ENCODE measurements at regions not wholly inside any gene's neighbourhood (a gene's known extent, or its start where the extent isn't known, plus 50 kb on each side); places are given as distances from the start of the nearest gene placed in this dataset.

DNA sequence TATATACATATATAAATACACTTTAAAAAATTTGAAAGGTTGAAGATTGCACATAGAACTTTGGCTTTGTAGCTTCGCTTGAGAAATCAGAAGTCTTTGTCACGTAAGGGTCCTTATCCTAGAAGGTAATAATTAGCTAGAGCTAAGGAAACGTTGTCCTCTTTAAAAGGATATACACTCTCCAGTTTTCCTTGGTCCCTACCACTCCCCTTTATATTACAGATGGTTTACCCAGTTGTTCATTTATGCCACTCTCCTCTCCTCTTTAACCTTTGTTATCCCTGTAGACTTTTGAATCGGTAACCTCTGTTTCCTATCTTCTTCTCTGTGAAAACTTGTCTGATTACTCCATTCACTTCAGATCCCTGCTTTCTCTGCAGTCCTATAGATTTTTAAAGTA, 1101.0 kb upstream of the SEMA6A start:
- Histone ChIP-seq H3K4me3 (no peak overlapping the region), H3K9me3 (no peaks in the 10 kb centered on the region), H3K27ac (no peak overlapping the region), H3K36me3 (no peaks in the 10 kb centered on the region), H3K27me3 (no peaks in the 10 kb centered on the region), H3K4me1 (peaks cover 0 to 12% (median 0%) of the 10 kb centered on the region in 3 donors)
- no peak for TF ChIP-seq EP300 (IDR thresholded peaks at IDR 0.05)
- no peak for TF ChIP-seq POLR2AphosphoS5 (IDR thresholded peaks at IDR 0.05)
- TF ChIP-seq POLR2A (IDR thresholded peaks at IDR 0.05) = no peak
- ATAC-seq = no peak
- 91 to 98% methylated on average over 4 of the region's 4 CpGs for WGBS, 2 donors (ENCODE audit: low coverage in 1 of 2)

DNA sequence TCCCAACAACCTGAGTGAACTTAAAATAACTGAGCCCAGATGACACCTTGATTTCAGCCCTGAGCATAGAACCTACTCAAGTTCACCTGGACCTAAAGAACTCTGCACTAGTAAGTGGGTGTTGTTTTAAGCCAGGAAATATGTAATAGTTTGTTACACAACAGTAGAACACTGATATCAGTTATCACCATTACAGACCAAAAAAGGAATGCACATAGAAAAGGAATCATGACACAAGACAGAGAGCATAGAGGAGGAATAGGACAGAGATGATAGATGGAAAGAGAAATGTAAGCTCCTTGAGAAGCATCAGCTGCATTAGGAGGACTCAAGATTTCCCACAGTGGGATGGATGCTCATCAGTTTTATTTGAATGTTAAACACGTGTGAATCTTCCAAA, 1096.9 kb upstream of the SEMA6A start:
- 81 to 85% methylated on average over 1 of the region's 1 CpG for WGBS, 2 donors (ENCODE audit: low coverage in 1 of 2)
- no peak for ATAC-seq

DNA sequence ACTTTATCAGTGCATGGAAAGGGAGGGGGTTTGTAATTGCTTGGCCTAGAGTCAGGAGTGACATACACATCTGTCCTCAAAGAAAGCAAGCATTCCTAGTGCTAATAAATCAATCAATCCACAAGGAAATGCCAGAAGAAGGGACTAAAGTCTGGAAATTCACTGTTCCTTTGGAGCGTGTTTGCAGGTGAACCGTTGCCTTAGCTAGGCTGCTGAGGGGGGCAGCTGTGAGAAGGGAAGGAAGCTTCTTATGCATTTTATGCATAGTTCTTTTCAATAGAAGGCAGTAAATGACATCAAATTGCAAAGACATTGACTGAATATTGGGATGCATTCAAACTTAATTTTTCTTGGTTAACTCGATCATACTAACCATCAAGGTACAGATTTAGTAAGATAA, 1092.5 kb upstream of the SEMA6A start:
- H3K27ac ChIP-seq = no peak overlapping the region
- no peaks in the 10 kb centered on the region for H3K9me3 ChIP-seq
- no peak overlapping the region for H3K4me3 ChIP-seq
- WGBS, 2 donors (ENCODE audit: low coverage in 1 of 2) = 79 to 100% methylated on average over 3 of the region's 3 CpGs
- TF ChIP-seq POLR2AphosphoS5 (IDR thresholded peaks at IDR 0.05) (no peak), EP300 (IDR thresholded peaks at IDR 0.05) (no peak), POLR2A (IDR thresholded peaks at IDR 0.05) (no peak)
- TF ChIP-seq, protein P1, sequence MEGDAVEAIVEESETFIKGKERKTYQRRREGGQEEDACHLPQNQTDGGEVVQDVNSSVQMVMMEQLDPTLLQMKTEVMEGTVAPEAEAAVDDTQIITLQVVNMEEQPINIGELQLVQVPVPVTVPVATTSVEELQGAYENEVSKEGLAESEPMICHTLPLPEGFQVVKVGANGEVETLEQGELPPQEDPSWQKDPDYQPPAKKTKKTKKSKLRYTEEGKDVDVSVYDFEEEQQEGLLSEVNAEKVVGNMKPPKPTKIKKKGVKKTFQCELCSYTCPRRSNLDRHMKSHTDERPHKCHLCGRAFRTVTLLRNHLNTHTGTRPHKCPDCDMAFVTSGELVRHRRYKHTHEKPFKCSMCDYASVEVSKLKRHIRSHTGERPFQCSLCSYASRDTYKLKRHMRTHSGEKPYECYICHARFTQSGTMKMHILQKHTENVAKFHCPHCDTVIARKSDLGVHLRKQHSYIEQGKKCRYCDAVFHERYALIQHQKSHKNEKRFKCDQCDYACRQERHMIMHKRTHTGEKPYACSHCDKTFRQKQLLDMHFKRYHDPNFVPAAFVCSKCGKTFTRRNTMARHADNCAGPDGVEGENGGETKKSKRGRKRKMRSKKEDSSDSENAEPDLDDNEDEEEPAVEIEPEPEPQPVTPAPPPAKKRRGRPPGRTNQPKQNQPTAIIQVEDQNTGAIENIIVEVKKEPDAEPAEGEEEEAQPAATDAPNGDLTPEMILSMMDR (IDR thresholded peaks at IDR 0.05) = no peak
- ATAC-seq = no peak
- H3K36me3 ChIP-seq = no peaks in the 10 kb centered on the region
- no peaks in the 10 kb centered on the region for H3K27me3 ChIP-seq
- H3K4me1 ChIP-seq = no peaks in the 10 kb centered on the region

More for the DNA sequence above, 1096.9 kb upstream of the SEMA6A start:
- TF ChIP-seq EP300 (IDR thresholded peaks at IDR 0.05) = no peak
- Histone ChIP-seq H3K36me3 (no peaks in the 10 kb centered on the region), H3K27me3 (no peaks in the 10 kb centered on the region), H3K9me3 (no peaks in the 10 kb centered on the region), H3K27ac (no peak overlapping the region), H3K4me3 (no peak overlapping the region), H3K4me1 (no peaks in the 10 kb centered on the region)

DNA sequence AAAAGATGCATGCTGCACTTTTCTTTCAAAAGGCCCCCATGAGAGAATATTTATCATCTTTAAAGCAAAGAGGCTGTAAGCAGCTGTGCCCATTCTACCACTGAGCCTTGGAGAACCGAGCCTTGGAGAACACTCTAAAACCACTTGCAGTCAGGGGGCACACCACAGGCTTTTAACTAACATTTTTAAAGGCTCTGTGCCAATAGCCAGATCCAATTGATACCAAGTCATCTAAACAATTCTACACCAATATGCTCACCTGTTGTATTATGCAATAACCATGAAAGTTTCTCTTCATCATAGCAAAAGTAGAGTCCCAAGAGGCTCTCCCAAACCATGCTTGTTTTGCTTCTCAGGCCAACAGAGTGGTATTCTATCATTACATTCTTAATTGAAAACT, 1090.5 kb upstream of the SEMA6A start:
- no peak overlapping the region for H3K4me3 ChIP-seq
- no peak overlapping the region for H3K27ac ChIP-seq
- TF ChIP-seq POLR2AphosphoS5 (IDR thresholded peaks at IDR 0.05) (no peak), POLR2A (IDR thresholded peaks at IDR 0.05) (no peak), EP300 (IDR thresholded peaks at IDR 0.05) (no peak)
- TF ChIP-seq, protein P1 (IDR thresholded peaks at IDR 0.05) = no peak
- WGBS, 2 donors (ENCODE audit: low coverage in 1 of 2) = 88 to 100% methylated on average over 1 of the region's 1 CpG
- no peak for ATAC-seq
- no peaks in the 10 kb centered on the region for H3K36me3 ChIP-seq
- no peaks in the 10 kb centered on the region for H3K4me1 ChIP-seq
- H3K27me3 ChIP-seq = no peaks in the 10 kb centered on the region
- no peaks in the 10 kb centered on the region for H3K9me3 ChIP-seq

DNA sequence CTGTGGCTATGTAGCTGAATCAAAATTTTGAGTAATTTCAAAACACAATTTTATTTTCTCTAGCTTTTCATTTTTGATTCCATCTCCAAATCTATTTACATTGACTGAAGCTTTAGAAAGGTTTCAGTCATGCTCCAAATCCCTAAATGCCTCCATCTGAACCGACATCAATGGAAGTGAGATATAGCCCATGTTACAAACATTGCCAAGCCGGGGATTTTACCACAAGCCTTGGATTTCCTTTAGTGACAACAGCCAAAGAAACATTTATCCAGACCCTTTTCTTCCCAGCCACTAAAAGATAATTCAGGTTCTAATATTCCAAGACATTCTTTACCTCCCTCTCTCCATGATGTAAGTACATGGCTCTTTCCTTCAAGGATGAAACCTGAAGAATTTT, 1087.7 kb upstream of the SEMA6A start:
- H3K4me3 ChIP-seq = no peak overlapping the region
- 78 to 94% methylated on average over 2 of the region's 2 CpGs for WGBS, 2 donors (ENCODE audit: low coverage in 1 of 2)
- no peaks in the 10 kb centered on the region for H3K27me3 ChIP-seq
- H3K4me1 ChIP-seq = no peaks in the 10 kb centered on the region
- no peaks in the 10 kb centered on the region for H3K36me3 ChIP-seq
- no peaks in the 10 kb centered on the region for H3K9me3 ChIP-seq
- no peak overlapping the region for H3K27ac ChIP-seq
- TF ChIP-seq POLR2A (IDR thresholded peaks at IDR 0.05) (no peak), POLR2AphosphoS5 (IDR thresholded peaks at IDR 0.05) (no peak), EP300 (IDR thresholded peaks at IDR 0.05) (no peak)
- TF ChIP-seq, protein P1 (IDR thresholded peaks at IDR 0.05) = no peak
- ATAC-seq = no peak

DNA sequence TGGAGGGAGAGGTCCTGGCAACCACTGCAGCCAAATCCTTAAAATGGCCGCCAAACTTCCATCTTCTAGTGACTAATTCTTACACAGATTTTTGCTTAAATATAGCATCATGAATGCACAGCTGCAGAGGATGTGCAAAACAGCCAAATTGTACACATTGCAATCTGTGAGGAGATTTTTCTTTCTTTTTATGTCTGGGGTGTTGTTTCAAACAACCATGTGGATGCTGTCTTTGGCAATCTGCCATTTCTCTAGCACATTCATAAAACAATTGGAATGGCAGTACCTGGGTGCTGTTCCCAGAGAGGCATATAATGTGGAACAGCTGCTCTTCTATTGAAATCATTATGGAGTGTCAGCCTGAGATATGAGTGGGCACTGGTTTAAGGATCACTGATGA, 1082.9 kb upstream of the SEMA6A start:
- H3K9me3 ChIP-seq = no peaks in the 10 kb centered on the region
- H3K27me3 ChIP-seq = no peaks in the 10 kb centered on the region
- ATAC-seq = no peak
- no peak overlapping the region for H3K4me3 ChIP-seq
- 29 to 47% methylated on average over 1 of the region's 1 CpG for WGBS, 2 donors (ENCODE audit: low coverage in 1 of 2)
- H3K27ac ChIP-seq = no peak overlapping the region
- H3K36me3 ChIP-seq = no peaks in the 10 kb centered on the region
- TF ChIP-seq POLR2AphosphoS5 (IDR thresholded peaks at IDR 0.05) (no peak), EP300 (IDR thresholded peaks at IDR 0.05) (no peak), POLR2A (IDR thresholded peaks at IDR 0.05) (no peak)
- TF ChIP-seq, protein P1 (IDR thresholded peaks at IDR 0.05) = no peak
- H3K4me1 ChIP-seq = no peaks in the 10 kb centered on the region
